ENCODE measurements at regions not wholly inside any gene's neighbourhood (a gene's known extent, or its start where the extent isn't known, plus 50 kb on each side); places are given as distances from the start of the nearest gene placed in this dataset.
A peak's percentile ranks its signal among the peaks of the same experiment; 100 is the strongest.

GRCh38 chr6:76639941-76640340 lies 567.5 kb upstream of the IMPG1 start:
- no peak for TF ChIP-seq CTCF (IDR thresholded peaks at IDR 0.05; ENCODE audit: insufficient read depth in 1 of 2, low read depth in 1 of 2, low read length in 1 of 2, severe bottlenecking in 1 of 2, unreplicated experiment in 1 of 2)
- CTCF ChIA-PET, result no interaction called here
- Histone ChIP-seq H3K27me3 (replicated peaks; ENCODE audit: control insufficient read depth, insufficient read depth, low read length) (no peaks in the 10 kb centered on the region), H3K36me3 (ENCODE audit: control insufficient read depth, insufficient read depth, low read length) (no peaks in the 10 kb centered on the region), H3K9me3 (no peaks in the 10 kb centered on the region), H3K4me1 (no peaks in the 10 kb centered on the region), H3K4me3 (ENCODE audit: low read depth, low read length) (no peak overlapping the region)
- Mint-ChIP-seq H3K36me3 (ENCODE audit: insufficient read depth, unreplicated experiment) (no peaks in the 10 kb centered on the region), H3K4me1 (ENCODE audit: low read depth, unreplicated experiment) (no peaks in the 10 kb centered on the region), H3K9me3 (ENCODE audit: unreplicated experiment) (no peaks in the 10 kb centered on the region), H3K27ac (ENCODE audit: unreplicated experiment) (no peak overlapping the region), H3K27me3 (ENCODE audit: insufficient read depth, unreplicated experiment) (no peaks in the 10 kb centered on the region), H3K4me3 (ENCODE audit: unreplicated experiment) (no peak overlapping the region)
- POLR2A ChIA-PET, result no interaction called here
- BruUV-seq (replicated peaks), result no TSS peak
- intact Hi-C loops (cut with micrococcal nuclease; ENCODE audit: unreplicated experiment), result no loop called here
- DNase-seq, result no peak

DNA sequence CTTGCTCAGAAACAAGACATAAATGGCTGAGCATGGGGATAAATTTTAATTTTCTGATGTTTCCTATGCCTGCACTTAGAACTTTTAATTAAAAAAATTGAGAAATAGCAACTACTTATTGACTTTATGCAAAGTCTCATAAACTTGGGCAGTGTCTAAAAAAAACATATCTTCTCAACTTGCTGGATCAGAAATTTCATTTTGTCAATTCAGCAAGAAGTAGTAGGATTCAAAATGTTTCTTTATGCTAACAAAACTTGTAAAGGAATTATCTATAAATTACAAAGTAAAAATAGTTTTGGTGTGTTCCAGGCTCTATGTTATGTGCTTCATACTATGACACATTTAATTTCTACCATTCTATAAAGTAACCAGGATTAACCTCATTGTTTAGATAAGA lies 562.2 kb upstream of the IMPG1 start:
- no peaks in the 10 kb centered on the region for H3K27me3 ChIP-seq (replicated peaks; ENCODE audit: control insufficient read depth, insufficient read depth, low read length)
- Mint-ChIP-seq H3K27me3 (ENCODE audit: insufficient read depth, unreplicated experiment) (no peaks in the 10 kb centered on the region), H3K4me3 (ENCODE audit: unreplicated experiment) (no peak overlapping the region), H3K9me3 (ENCODE audit: unreplicated experiment) (no peaks in the 10 kb centered on the region), H3K36me3 (ENCODE audit: insufficient read depth, unreplicated experiment) (no peaks in the 10 kb centered on the region), H3K27ac (ENCODE audit: unreplicated experiment) (no peak overlapping the region), H3K4me1 (ENCODE audit: low read depth, unreplicated experiment) (no peaks in the 10 kb centered on the region)
- no TSS peak for BruUV-seq (replicated peaks)
- H3K4me1 ChIP-seq, result no peaks in the 10 kb centered on the region
- no peak for TF ChIP-seq CTCF (IDR thresholded peaks at IDR 0.05; ENCODE audit: insufficient read depth in 1 of 2, low read depth in 1 of 2, low read length in 1 of 2, severe bottlenecking in 1 of 2, unreplicated experiment in 1 of 2)
- POLR2A ChIA-PET, result no interaction called here
- H3K36me3 ChIP-seq (ENCODE audit: control insufficient read depth, insufficient read depth, low read length), result no peaks in the 10 kb centered on the region
- intact Hi-C loops (cut with micrococcal nuclease; ENCODE audit: unreplicated experiment), result no loop called here
- CTCF ChIA-PET, result no interaction called here
- no peak overlapping the region for H3K4me3 ChIP-seq (ENCODE audit: low read depth, low read length)
- DNase-seq, result no peak
- H3K9me3 ChIP-seq, result no peaks in the 10 kb centered on the region

DNA sequence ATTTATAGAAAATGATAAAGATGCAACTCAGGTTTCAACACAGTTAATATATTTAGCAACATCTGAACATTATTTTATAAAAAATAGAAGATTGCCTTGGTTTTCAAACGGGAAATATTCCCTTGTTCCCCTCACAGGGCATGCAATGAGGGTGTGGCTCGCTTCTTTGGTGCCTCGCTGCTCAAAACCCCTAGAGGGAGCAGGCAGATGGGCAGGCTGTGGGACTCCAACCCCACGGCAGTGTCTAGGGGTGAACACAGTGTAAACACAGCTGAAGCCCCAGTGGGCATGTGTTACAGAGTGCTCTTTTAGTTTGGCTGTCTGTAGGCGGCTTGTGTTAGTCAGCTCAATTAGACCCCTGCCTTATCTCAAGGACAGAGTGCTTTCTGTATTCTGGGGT lies 560.8 kb upstream of the IMPG1 start:
- Mint-ChIP-seq H3K36me3 (ENCODE audit: insufficient read depth, unreplicated experiment) (no peaks in the 10 kb centered on the region), H3K9me3 (ENCODE audit: unreplicated experiment) (no peaks in the 10 kb centered on the region), H3K4me3 (ENCODE audit: unreplicated experiment) (no peak overlapping the region), H3K27me3 (ENCODE audit: insufficient read depth, unreplicated experiment) (no peaks in the 10 kb centered on the region), H3K27ac (ENCODE audit: unreplicated experiment) (no peak overlapping the region), H3K4me1 (ENCODE audit: low read depth, unreplicated experiment) (no peaks in the 10 kb centered on the region)
- POLR2A ChIA-PET, result no interaction called here
- BruUV-seq (replicated peaks), result no TSS peak
- Histone ChIP-seq H3K27me3 (replicated peaks; ENCODE audit: control insufficient read depth, insufficient read depth, low read length) (no peaks in the 10 kb centered on the region), H3K4me3 (ENCODE audit: low read depth, low read length) (no peak overlapping the region), H3K36me3 (ENCODE audit: control insufficient read depth, insufficient read depth, low read length) (no peaks in the 10 kb centered on the region), H3K4me1 (no peaks in the 10 kb centered on the region), H3K9me3 (no peaks in the 10 kb centered on the region)
- intact Hi-C loops (cut with micrococcal nuclease; ENCODE audit: unreplicated experiment), result no loop called here
- TF ChIP-seq CTCF (IDR thresholded peaks at IDR 0.05; ENCODE audit: insufficient read depth in 1 of 2, low read depth in 1 of 2, low read length in 1 of 2, severe bottlenecking in 1 of 2, unreplicated experiment in 1 of 2), result no peak
- CTCF ChIA-PET, result no interaction called here
- peak; percentile 8 to 30 for DNase-seq
